K562 (cell line): ENCODE measurements at regions not wholly inside any gene's neighbourhood (a gene's known extent, or its start where the extent isn't known, plus 50 kb on each side); places are given as distances from the start of the nearest gene placed in this dataset.
A peak's percentile ranks its signal among the peaks of the same experiment; 100 is the strongest.

Source experiments
- ARID1B ChIP-seq: fragments of 450-650 bp; IDR thresholded peaks from 2 replicates; pipeline ENCODE4 v1.6.1; 2016; ENCODE audit warnings: antibody characterized with exemption, mild to moderate bottlenecking, inconsistent platforms
- BCL6 ChIP-seq: fragments of 250-450 bp; sonication (Bioruptor Pico); IDR thresholded peaks from 2 replicates; pipeline ENCODE4 v1.4.0; 2020
- CBX2 ChIP-seq: fragments of 200-600 bp; sonication (generic); IDR thresholded peaks from one replicate; pipeline ENCODE4 v1.6.1; 2012; ENCODE audit warnings: mild to moderate bottlenecking, low read length, inconsistent platforms; ENCODE audit not compliant: insufficient read depth, poor library complexity, severe bottlenecking
- CREB1 ChIP-seq, 2 experiments: sonication (generic) in 1 of 2; formaldehyde crosslinking in 1 of 2; IDR thresholded peaks; 2 replicates each; pipeline versions ENCODE4 v1.6.1 to v1.8.0; 2012 to 2022; ENCODE audit warnings: inconsistent platforms in 1 of 2, mild to moderate bottlenecking in 1 of 2, missing genetic modification reagents in 1 of 2, moderate library complexity in 1 of 2
- DPF2 ChIP-seq: fragments of 450-650 bp; IDR thresholded peaks from 2 replicates; pipeline ENCODE4 v1.6.1; 2016
- ELF2 ChIP-seq: fragments of 250-450 bp; sonication (Bioruptor Pico); IDR thresholded peaks from 2 replicates; pipeline ENCODE4 v1.5.0; 2021; ENCODE audit warnings: mild to moderate bottlenecking
- GTF2E2 ChIP-seq: fragments of 200-800 bp; sonication (Bioruptor generic); IDR thresholded peaks from 2 replicates; pipeline ENCODE4 v1.6.1; 2016; ENCODE audit warnings: missing genetic modification characterization, missing compliant biosample characterization
- KHSRP ChIP-seq: fragments of 450-650 bp; IDR thresholded peaks from 2 replicates; pipeline ENCODE4 v1.6.1; 2017
- NR2C2 ChIP-seq, 2 experiments: fragments of 200-800 bp in 1 of 2; sonication (Bioruptor generic) in 1 of 2; sonication (generic) in 1 of 2; formaldehyde crosslinking in 1 of 2; IDR thresholded peaks; 2 replicates each; pipeline versions ENCODE4 v1.6.1 to v1.8.0; 2016 to 2022; ENCODE audit warnings: mild to moderate bottlenecking in 1 of 2, missing compliant biosample characterization in 1 of 2, missing genetic modification characterization in 1 of 2, missing genetic modification reagents in 1 of 2
- NRF1 ChIP-seq, 2 experiments: fragments of 450-650 bp; IDR thresholded peaks in 1 of 2; conservative IDR thresholded peaks in 1 of 2; 2 replicates each; pipeline ENCODE4 v1.6.1; 2014; ENCODE audit warnings: mild to moderate bottlenecking in 2 of 2
- NUFIP1 ChIP-seq: fragments of 450-650 bp; IDR thresholded peaks from 2 replicates; pipeline ENCODE4 v1.6.1; 2018; ENCODE audit not compliant: partially characterized antibody
- RBM14 ChIP-seq: fragments of 200-400 bp; formaldehyde crosslinking; IDR thresholded peaks from 2 replicates; pipeline ENCODE4 v1.6.1; 2018; ENCODE audit warnings: low read depth, mild to moderate bottlenecking, low read length, moderate library complexity, borderline replicate concordance; ENCODE audit not compliant: insufficient read depth
- SMAD4 ChIP-seq: fragments of 250-450 bp; sonication (Bioruptor Pico); conservative IDR thresholded peaks from 2 replicates; pipeline ENCODE4 v1.8.0; 2021; ENCODE audit warnings: inconsistent platforms, mild to moderate bottlenecking, moderate library complexity
- SREBF2 ChIP-seq: sonication (generic); formaldehyde crosslinking; IDR thresholded peaks from 2 replicates; pipeline ENCODE4 v1.4.0; 2020; ENCODE audit warnings: mild to moderate bottlenecking, missing genetic modification reagents
- TFE3 ChIP-seq: fragments of 450-650 bp; formaldehyde crosslinking; IDR thresholded peaks from 2 replicates; pipeline ENCODE4 v1.4.0; 2020; ENCODE audit warnings: mild to moderate bottlenecking, mixed read lengths
- ZBTB17 ChIP-seq: fragments of 450-650 bp; formaldehyde crosslinking; IDR thresholded peaks from 2 replicates; pipeline ENCODE4 v1.4.0; 2020; ENCODE audit warnings: mild to moderate bottlenecking
- ZNF224 ChIP-seq: sonication (generic); formaldehyde crosslinking; IDR thresholded peaks from 2 replicates; pipeline ENCODE4 v1.8.0; 2022; ENCODE audit warnings: mild to moderate bottlenecking, missing genetic modification reagents
- ZNF23 ChIP-seq: fragments of 250-450 bp; sonication (Bioruptor Pico); IDR thresholded peaks from 2 replicates; pipeline ENCODE4 v1.4.0; 2020; ENCODE audit warnings: mild to moderate bottlenecking
- ZNF395 ChIP-seq: fragments of 200-800 bp; sonication (Bioruptor generic); IDR thresholded peaks from 2 replicates; pipeline ENCODE4 v1.6.1; 2017; ENCODE audit warnings: missing genetic modification characterization, missing compliant biosample characterization
- ZNF584 ChIP-seq: fragments of 200-800 bp; sonication (Bioruptor generic); IDR thresholded peaks from 2 replicates; pipeline ENCODE4 v1.6.1; 2016; ENCODE audit warnings: low read depth, mild to moderate bottlenecking, missing genetic modification characterization, missing compliant biosample characterization
- TF ChIP-seq, protein P1 (sequence below): fragments of 450-650 bp; formaldehyde crosslinking; IDR thresholded peaks from 2 replicates; pipeline ENCODE4 v1.4.0; 2020; ENCODE audit warnings: mild to moderate bottlenecking
- TF ChIP-seq, protein P2 (sequence below): fragments of 250-450 bp; sonication (Bioruptor Pico); IDR thresholded peaks from 2 replicates; pipeline ENCODE4 v1.4.0; 2020

DNA sequence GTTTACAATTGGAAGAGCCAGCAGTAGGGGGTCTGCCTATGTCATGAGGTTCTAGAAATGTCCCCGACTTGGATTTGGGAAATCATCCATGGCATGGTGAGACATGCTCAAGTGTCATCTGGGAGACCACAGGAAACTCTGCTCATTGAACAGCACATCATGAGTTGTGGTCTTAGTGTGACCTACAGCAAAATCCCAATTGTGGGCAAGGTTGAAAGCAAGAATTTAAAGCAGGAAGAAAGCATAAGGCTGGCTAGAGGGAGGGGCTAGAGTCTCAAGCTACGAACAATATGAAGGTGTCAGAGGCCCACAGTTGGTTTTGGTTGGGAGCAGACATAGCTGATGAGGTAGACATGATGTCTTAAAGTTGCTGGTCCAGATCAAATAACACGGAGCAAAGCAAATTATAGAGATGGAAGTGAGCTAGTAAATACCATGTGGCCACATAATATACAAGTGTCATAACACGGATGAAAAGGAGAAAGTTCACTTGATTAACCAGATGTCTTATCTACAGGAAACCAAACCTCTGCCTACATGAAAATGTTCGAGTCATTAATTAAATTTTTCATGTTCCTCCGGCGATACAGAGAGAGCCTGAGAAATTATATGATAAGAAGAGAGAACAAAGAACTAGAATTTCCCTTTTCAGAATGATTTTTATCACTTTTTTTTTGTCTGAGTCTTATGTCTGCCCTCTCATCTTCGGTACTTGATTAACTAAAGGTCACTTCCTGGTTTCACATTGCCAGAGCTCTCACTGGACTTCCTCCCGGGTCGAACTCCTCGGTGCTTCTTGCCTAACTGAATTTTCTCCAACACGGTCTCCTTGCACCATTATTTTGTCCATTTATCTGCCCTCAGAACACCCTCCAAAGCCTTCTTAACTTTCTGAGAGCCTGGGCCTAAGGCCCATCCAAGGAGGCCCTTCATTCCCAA lies 67.5 kb upstream of the DUSP10 start (continued):
- TF ChIP-seq CREB1 (IDR thresholded peaks at IDR 0.05) (no peak), CREB1 (CRISPR knock-in tag; IDR thresholded peaks at IDR 0.05) (no peak), ZBTB17 (CRISPR knock-in tag) (peak; percentile 93), DPF2 (no peak), ELF2 (CRISPR knock-in tag) (0 out of 2 replicates have a peak, but pooled peaks have one; percentile 18), ARID1B (no peak), BCL6 (0 out of 2 replicates have a peak, but pooled peaks have one; percentile 16), KHSRP (no peak), SREBF2 (CRISPR knock-in tag) (no peak), RBM14 (no peak), ZNF395 (0 out of 2 replicates have a peak, but pooled peaks have one; percentile 12), CBX2 (no peak), SMAD4 (0 out of 2 replicates have a peak, but pooled peaks have one; percentile 20), TFE3 (CRISPR knock-in tag) (no peak), NR2C2 (CRISPR knock-in tag; IDR thresholded peaks at IDR 0.05) (no peak), NR2C2 (tag; IDR thresholded peaks at IDR 0.05) (peak; percentile 51; the same call in 1 of the 2 replicates), NRF1 (conservative IDR thresholded peaks at IDR 0.05 in 1 of 2, IDR thresholded peaks at IDR 0.05 in 1 of 2) (no peak), ZNF584 (CRISPR knock-in tag) (no peak), ZNF224 (CRISPR knock-in tag) (no peak), NUFIP1 (no peak), ZNF23 (CRISPR knock-in tag) (peak; percentile 25; the same call in 1 of the 2 replicates), GTF2E2 (tag) (peak; percentile 61; the same call in 1 of the 2 replicates)
- TF ChIP-seq, protein P1, sequence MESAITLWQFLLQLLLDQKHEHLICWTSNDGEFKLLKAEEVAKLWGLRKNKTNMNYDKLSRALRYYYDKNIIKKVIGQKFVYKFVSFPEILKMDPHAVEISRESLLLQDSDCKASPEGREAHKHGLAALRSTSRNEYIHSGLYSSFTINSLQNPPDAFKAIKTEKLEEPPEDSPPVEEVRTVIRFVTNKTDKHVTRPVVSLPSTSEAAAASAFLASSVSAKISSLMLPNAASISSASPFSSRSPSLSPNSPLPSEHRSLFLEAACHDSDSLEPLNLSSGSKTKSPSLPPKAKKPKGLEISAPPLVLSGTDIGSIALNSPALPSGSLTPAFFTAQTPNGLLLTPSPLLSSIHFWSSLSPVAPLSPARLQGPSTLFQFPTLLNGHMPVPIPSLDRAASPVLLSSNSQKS (CRISPR knock-in tag): peak; percentile 66; the same call in 1 of the 2 replicates
- TF ChIP-seq, protein P2, sequence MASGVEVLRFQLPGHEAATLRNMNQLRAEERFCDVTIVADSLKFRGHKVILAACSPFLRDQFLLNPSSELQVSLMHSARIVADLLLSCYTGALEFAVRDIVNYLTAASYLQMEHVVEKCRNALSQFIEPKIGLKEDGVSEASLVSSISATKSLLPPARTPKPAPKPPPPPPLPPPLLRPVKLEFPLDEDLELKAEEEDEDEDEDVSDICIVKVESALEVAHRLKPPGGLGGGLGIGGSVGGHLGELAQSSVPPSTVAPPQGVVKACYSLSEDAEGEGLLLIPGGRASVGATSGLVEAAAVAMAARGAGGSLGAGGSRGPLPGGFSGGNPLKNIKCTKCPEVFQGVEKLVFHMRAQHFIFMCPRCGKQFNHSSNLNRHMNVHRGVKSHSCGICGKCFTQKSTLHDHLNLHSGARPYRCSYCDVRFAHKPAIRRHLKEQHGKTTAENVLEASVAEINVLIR: 0 out of 2 replicates have a peak, but pooled peaks have one; percentile 20
